ENCODE measurements at regions not wholly inside any gene's neighbourhood (a gene's known extent, or its start where the extent isn't known, plus 50 kb on each side); places are given as distances from the start of the nearest gene placed in this dataset.

- no peak overlapping the region for H3K4me2 ChIP-seq (ENCODE audit: low read depth, low read length, poor library complexity, severe bottlenecking)
- no peaks in the 10 kb centered on the region for H3K79me2 ChIP-seq (ENCODE audit: low read length)
- H3K9me2 ChIP-seq (replicated peaks; ENCODE audit: insufficient read depth, low read length) = no peaks in the 10 kb centered on the region
- no peak overlapping the region for H2AFZ ChIP-seq (ENCODE audit: low read length)
- DNase-seq = no peak
- H3K27ac ChIP-seq (ENCODE audit: low read length) = no peak overlapping the region
- no peaks in the 10 kb centered on the region for H4K20me1 ChIP-seq (ENCODE audit: insufficient read depth, low read depth, low read length)
- no peaks in the 10 kb centered on the region for H3K27me3 ChIP-seq (ENCODE audit: low read length)
- no peaks in the 10 kb centered on the region for H3K4me1 ChIP-seq (ENCODE audit: low read length)
- H3K4me3 ChIP-seq (ENCODE audit: low read length) = no peak overlapping the region
- H3K9me3 ChIP-seq (ENCODE audit: low read length) = no peaks in the 10 kb centered on the region
- no peak overlapping the region for H3K9ac ChIP-seq (ENCODE audit: low read length)
- H3K36me3 ChIP-seq (ENCODE audit: insufficient read depth, low read length) = no peaks in the 10 kb centered on the region
These were observed 425.1 kb downstream of the UTRN start for GRCh38 chr6:144710207-144710606.

- no peak overlapping the region for H3K4me2 ChIP-seq (ENCODE audit: low read depth, low read length, poor library complexity, severe bottlenecking)
- no peaks in the 10 kb centered on the region for H3K79me2 ChIP-seq (ENCODE audit: low read length)
- no peak for DNase-seq
- no peak overlapping the region for H3K27ac ChIP-seq (ENCODE audit: low read length)
- no peaks in the 10 kb centered on the region for H3K9me2 ChIP-seq (replicated peaks; ENCODE audit: insufficient read depth, low read length)
- H3K9me3 ChIP-seq (ENCODE audit: low read length) = no peaks in the 10 kb centered on the region
- H4K20me1 ChIP-seq (ENCODE audit: insufficient read depth, low read depth, low read length) = no peaks in the 10 kb centered on the region
- H3K4me3 ChIP-seq (ENCODE audit: low read length) = no peak overlapping the region
- H3K4me1 ChIP-seq (ENCODE audit: low read length) = no peaks in the 10 kb centered on the region
- H3K9ac ChIP-seq (ENCODE audit: low read length) = no peak overlapping the region
- no peak overlapping the region for H2AFZ ChIP-seq (ENCODE audit: low read length)
- no peaks in the 10 kb centered on the region for H3K36me3 ChIP-seq (ENCODE audit: insufficient read depth, low read length)
- no peaks in the 10 kb centered on the region for H3K27me3 ChIP-seq (ENCODE audit: low read length)
These were observed 426.5 kb downstream of the UTRN start for GRCh38 chr6:144711661-144712060.

- H3K27me3 ChIP-seq (ENCODE audit: low read length) = no peaks in the 10 kb centered on the region
- no peaks in the 10 kb centered on the region for H3K4me1 ChIP-seq (ENCODE audit: low read length)
- DNase-seq = no peak
- H3K27ac ChIP-seq (ENCODE audit: low read length) = no peak overlapping the region
- H2AFZ ChIP-seq (ENCODE audit: low read length) = no peak overlapping the region
- H3K36me3 ChIP-seq (ENCODE audit: insufficient read depth, low read length) = no peaks in the 10 kb centered on the region
- no peaks in the 10 kb centered on the region for H4K20me1 ChIP-seq (ENCODE audit: insufficient read depth, low read depth, low read length)
- H3K4me2 ChIP-seq (ENCODE audit: low read depth, low read length, poor library complexity, severe bottlenecking) = no peak overlapping the region
- H3K9me2 ChIP-seq (replicated peaks; ENCODE audit: insufficient read depth, low read length) = no peaks in the 10 kb centered on the region
- no peaks in the 10 kb centered on the region for H3K79me2 ChIP-seq (ENCODE audit: low read length)
- H3K9ac ChIP-seq (ENCODE audit: low read length) = no peak overlapping the region
- H3K9me3 ChIP-seq (ENCODE audit: low read length) = no peaks in the 10 kb centered on the region
- H3K4me3 ChIP-seq (ENCODE audit: low read length) = no peak overlapping the region
These were observed 427.4 kb downstream of the UTRN start for GRCh38 chr6:144712541-144712940.

GRCh38 chr6:144714021-144714712, 429.0 kb downstream of the UTRN start:
- no peaks in the 10 kb centered on the region for H3K36me3 ChIP-seq (ENCODE audit: insufficient read depth, low read length)
- DNase-seq = no peak
- no peak overlapping the region for H2AFZ ChIP-seq (ENCODE audit: low read length)
- no peaks in the 10 kb centered on the region for H3K79me2 ChIP-seq (ENCODE audit: low read length)
- H3K27me3 ChIP-seq (ENCODE audit: low read length) = no peaks in the 10 kb centered on the region
- H3K9me3 ChIP-seq (ENCODE audit: low read length) = no peaks in the 10 kb centered on the region
- no peak overlapping the region for H3K4me2 ChIP-seq (ENCODE audit: low read depth, low read length, poor library complexity, severe bottlenecking)
- no peak overlapping the region for H3K9ac ChIP-seq (ENCODE audit: low read length)
- no peaks in the 10 kb centered on the region for H3K9me2 ChIP-seq (replicated peaks; ENCODE audit: insufficient read depth, low read length)
- no peak overlapping the region for H3K4me3 ChIP-seq (ENCODE audit: low read length)
- no peaks in the 10 kb centered on the region for H4K20me1 ChIP-seq (ENCODE audit: insufficient read depth, low read depth, low read length)
- H3K27ac ChIP-seq (ENCODE audit: low read length) = no peak overlapping the region
- H3K4me1 ChIP-seq (ENCODE audit: low read length) = no peaks in the 10 kb centered on the region

GRCh38 chr6:144715344-144715743, 430.2 kb downstream of the UTRN start:
- H3K27me3 ChIP-seq (ENCODE audit: low read length) = no peaks in the 10 kb centered on the region
- H3K9me3 ChIP-seq (ENCODE audit: low read length) = no peaks in the 10 kb centered on the region
- H2AFZ ChIP-seq (ENCODE audit: low read length) = no peak overlapping the region
- H3K79me2 ChIP-seq (ENCODE audit: low read length) = no peaks in the 10 kb centered on the region
- H4K20me1 ChIP-seq (ENCODE audit: insufficient read depth, low read depth, low read length) = no peaks in the 10 kb centered on the region
- no peak overlapping the region for H3K9ac ChIP-seq (ENCODE audit: low read length)
- no peak overlapping the region for H3K4me3 ChIP-seq (ENCODE audit: low read length)
- no peak overlapping the region for H3K27ac ChIP-seq (ENCODE audit: low read length)
- DNase-seq = no peak
- no peak overlapping the region for H3K4me2 ChIP-seq (ENCODE audit: low read depth, low read length, poor library complexity, severe bottlenecking)
- no peaks in the 10 kb centered on the region for H3K9me2 ChIP-seq (replicated peaks; ENCODE audit: insufficient read depth, low read length)
- H3K4me1 ChIP-seq (ENCODE audit: low read length) = no peaks in the 10 kb centered on the region
- H3K36me3 ChIP-seq (ENCODE audit: insufficient read depth, low read length) = no peaks in the 10 kb centered on the region

- no peak for DNase-seq
- H3K36me3 ChIP-seq (ENCODE audit: insufficient read depth, low read length) = no peaks in the 10 kb centered on the region
- H3K79me2 ChIP-seq (ENCODE audit: low read length) = no peaks in the 10 kb centered on the region
- 0 out of 2 replicates have a peak, but pooled peaks cover 2% of the 10 kb centered on the region for H3K27me3 ChIP-seq (ENCODE audit: low read length)
- H2AFZ ChIP-seq (ENCODE audit: low read length) = no peak overlapping the region
- no peaks in the 10 kb centered on the region for H4K20me1 ChIP-seq (ENCODE audit: insufficient read depth, low read depth, low read length)
- H3K9ac ChIP-seq (ENCODE audit: low read length) = no peak overlapping the region
- no peak overlapping the region for H3K4me3 ChIP-seq (ENCODE audit: low read length)
- H3K9me3 ChIP-seq (ENCODE audit: low read length) = no peaks in the 10 kb centered on the region
- no peak overlapping the region for H3K4me2 ChIP-seq (ENCODE audit: low read depth, low read length, poor library complexity, severe bottlenecking)
- peaks cover 4% of the 10 kb centered on the region; the same call in 1 of the 2 replicates for H3K4me1 ChIP-seq (ENCODE audit: low read length)
- H3K9me2 ChIP-seq (replicated peaks; ENCODE audit: insufficient read depth, low read length) = no peaks in the 10 kb centered on the region
- no peak overlapping the region for H3K27ac ChIP-seq (ENCODE audit: low read length)
These were observed 433.3 kb downstream of the UTRN start for GRCh38 chr6:144718431-144718830.

GRCh38 chr6:144721232-144721631, 436.1 kb downstream of the UTRN start:
- DNase-seq = no peak
- no peak overlapping the region for H3K9ac ChIP-seq (ENCODE audit: low read length)
- H3K4me1 ChIP-seq (ENCODE audit: low read length) = peaks cover 4% of the 10 kb centered on the region; the same call in 1 of the 2 replicates
- 0 out of 2 replicates have a peak, but pooled peaks cover 2% of the 10 kb centered on the region for H3K27me3 ChIP-seq (ENCODE audit: low read length)
- H3K4me2 ChIP-seq (ENCODE audit: low read depth, low read length, poor library complexity, severe bottlenecking) = no peak overlapping the region
- H4K20me1 ChIP-seq (ENCODE audit: insufficient read depth, low read depth, low read length) = no peaks in the 10 kb centered on the region
- no peak overlapping the region for H2AFZ ChIP-seq (ENCODE audit: low read length)
- no peaks in the 10 kb centered on the region for H3K79me2 ChIP-seq (ENCODE audit: low read length)
- H3K36me3 ChIP-seq (ENCODE audit: insufficient read depth, low read length) = no peaks in the 10 kb centered on the region
- H3K27ac ChIP-seq (ENCODE audit: low read length) = no peak overlapping the region
- H3K4me3 ChIP-seq (ENCODE audit: low read length) = no peak overlapping the region
- no peaks in the 10 kb centered on the region for H3K9me3 ChIP-seq (ENCODE audit: low read length)
- H3K9me2 ChIP-seq (replicated peaks; ENCODE audit: insufficient read depth, low read length) = no peaks in the 10 kb centered on the region

GRCh38 chr6:144722154-144722737, 437.1 kb downstream of the UTRN start:
- Histone ChIP-seq H4K20me1 (ENCODE audit: insufficient read depth, low read depth, low read length) (no peaks in the 10 kb centered on the region), H3K9ac (ENCODE audit: low read length) (no peak overlapping the region)

More at GRCh38 chr6:144722154-144722737, 437.1 kb downstream of the UTRN start:
- Histone ChIP-seq H3K36me3 (ENCODE audit: insufficient read depth, low read length) (no peaks in the 10 kb centered on the region), H3K4me2 (ENCODE audit: low read depth, low read length, poor library complexity, severe bottlenecking) (no peak overlapping the region), H3K4me3 (ENCODE audit: low read length) (no peak overlapping the region), H3K27me3 (ENCODE audit: low read length) (0 out of 2 replicates have a peak, but pooled peaks cover 2% of the 10 kb centered on the region), H3K27ac (ENCODE audit: low read length) (no peak overlapping the region), H3K9me3 (ENCODE audit: low read length) (no peaks in the 10 kb centered on the region), H3K9me2 (replicated peaks; ENCODE audit: insufficient read depth, low read length) (no peaks in the 10 kb centered on the region), H3K4me1 (ENCODE audit: low read length) (peaks cover 4% of the 10 kb centered on the region; the same call in 1 of the 2 replicates), H3K79me2 (ENCODE audit: low read length) (no peaks in the 10 kb centered on the region), H2AFZ (ENCODE audit: low read length) (no peak overlapping the region)
- no peak for DNase-seq
